C4-2B (cell line): ENCODE measurements at regions not wholly inside any gene's neighbourhood (a gene's known extent, or its start where the extent isn't known, plus 50 kb on each side); places are given as distances from the start of the nearest gene placed in this dataset.

Experiments used
- H3K27ac ChIP-seq: fragments of 450-650 bp; 2 replicates; pipeline ENCODE4 v1.5.1; 2017
- ZFX ChIP-seq: fragments of 450-650 bp; IDR thresholded peaks from 2 replicates; pipeline ENCODE4 v1.6.1; 2017
- TF ChIP-seq, protein P1 (sequence below): fragments of 450-650 bp; conservative IDR thresholded peaks from 2 replicates; pipeline ENCODE4 v1.5.1; 2017; ENCODE audit warnings: mild to moderate bottlenecking

DNA sequence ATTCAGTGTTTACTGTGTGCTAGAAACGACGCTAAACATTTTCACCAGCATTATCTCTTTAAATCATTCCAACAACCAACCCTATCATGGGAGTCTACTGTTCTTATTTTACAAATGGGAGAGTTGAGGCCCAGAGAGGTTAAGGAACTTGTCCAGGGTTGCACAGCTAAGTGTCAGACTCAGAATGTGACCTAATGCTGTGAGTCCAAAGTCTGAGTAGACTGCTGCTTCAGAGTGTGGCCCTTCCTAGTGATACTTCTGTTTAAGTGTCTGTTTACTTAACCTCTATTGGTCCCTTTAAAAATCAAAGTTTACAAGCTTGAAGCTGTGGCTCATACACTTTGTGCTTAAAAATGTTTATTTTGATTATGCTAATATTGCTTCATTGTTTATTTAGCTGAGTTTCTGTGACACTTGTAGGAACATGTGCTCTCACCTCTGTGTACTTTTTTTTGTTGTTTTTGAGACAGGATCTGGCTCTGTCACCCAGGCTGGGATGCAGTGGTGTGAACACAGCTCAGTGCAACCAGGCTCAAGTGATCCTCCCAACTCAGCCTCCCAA is 84.4 kb upstream of the SYPL1 start:
- TF ChIP-seq ZFX = no peak
- TF ChIP-seq, protein P1, sequence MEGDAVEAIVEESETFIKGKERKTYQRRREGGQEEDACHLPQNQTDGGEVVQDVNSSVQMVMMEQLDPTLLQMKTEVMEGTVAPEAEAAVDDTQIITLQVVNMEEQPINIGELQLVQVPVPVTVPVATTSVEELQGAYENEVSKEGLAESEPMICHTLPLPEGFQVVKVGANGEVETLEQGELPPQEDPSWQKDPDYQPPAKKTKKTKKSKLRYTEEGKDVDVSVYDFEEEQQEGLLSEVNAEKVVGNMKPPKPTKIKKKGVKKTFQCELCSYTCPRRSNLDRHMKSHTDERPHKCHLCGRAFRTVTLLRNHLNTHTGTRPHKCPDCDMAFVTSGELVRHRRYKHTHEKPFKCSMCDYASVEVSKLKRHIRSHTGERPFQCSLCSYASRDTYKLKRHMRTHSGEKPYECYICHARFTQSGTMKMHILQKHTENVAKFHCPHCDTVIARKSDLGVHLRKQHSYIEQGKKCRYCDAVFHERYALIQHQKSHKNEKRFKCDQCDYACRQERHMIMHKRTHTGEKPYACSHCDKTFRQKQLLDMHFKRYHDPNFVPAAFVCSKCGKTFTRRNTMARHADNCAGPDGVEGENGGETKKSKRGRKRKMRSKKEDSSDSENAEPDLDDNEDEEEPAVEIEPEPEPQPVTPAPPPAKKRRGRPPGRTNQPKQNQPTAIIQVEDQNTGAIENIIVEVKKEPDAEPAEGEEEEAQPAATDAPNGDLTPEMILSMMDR = no peak
- no peak overlapping the region for H3K27ac ChIP-seq

DNA sequence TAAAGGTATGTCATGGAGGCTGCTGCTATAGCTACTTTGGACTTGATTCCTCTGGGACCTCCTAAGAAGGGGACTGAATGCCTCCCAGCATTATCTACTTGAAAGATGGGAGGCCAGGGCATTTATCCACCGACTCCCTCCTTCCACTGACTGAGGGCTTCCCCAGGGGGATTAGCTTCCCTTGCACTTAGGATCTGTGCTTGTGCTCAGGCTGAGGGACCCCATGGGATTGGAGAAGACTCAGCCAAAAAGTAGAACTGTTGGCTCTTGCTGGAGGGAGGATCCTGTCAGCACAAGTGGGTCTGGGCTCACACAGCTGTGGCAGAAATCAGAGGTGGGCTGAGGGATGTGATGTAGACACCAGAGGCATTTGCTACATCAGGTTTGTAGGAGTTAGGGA is 81.5 kb upstream of the SYPL1 start:
- H3K27ac ChIP-seq = no peak overlapping the region
- TF ChIP-seq ZFX = no peak
- TF ChIP-seq, protein P1 = no peak

GRCh38 chr7:106190589-106191330 is 78.6 kb upstream of the SYPL1 start:
- H3K27ac ChIP-seq = no peak overlapping the region
- TF ChIP-seq, protein P1 = no peak
- no peak for TF ChIP-seq ZFX

- no peak for TF ChIP-seq ZFX
- TF ChIP-seq, protein P1 = no peak
- no peak overlapping the region for H3K27ac ChIP-seq
These were observed 75.7 kb upstream of the SYPL1 start for GRCh38 chr7:106187613-106188350.

DNA sequence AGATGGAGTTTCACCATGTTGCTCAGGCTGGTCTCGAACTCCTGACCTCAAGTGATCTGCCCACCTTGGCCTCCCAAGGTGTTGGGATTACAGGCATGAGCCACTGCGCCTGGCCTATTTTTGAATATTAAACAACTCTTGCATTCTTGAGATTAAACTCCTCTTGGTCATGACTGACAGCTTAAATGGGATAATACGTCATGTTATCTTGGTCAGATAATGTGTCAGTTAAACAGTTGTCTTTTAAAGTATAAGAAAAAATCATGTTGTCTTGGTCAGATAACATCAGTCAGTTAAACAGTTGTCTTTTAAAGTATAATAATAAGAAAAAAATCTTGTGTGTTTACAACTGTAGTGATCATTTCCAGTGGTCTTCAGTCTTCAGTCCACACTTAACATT is 73.6 kb upstream of the SYPL1 start:
- H3K27ac ChIP-seq = no peak overlapping the region
- TF ChIP-seq ZFX = no peak
- TF ChIP-seq, protein P1 = no peak

GRCh38 chr7:106183952-106184351 is 71.8 kb upstream of the SYPL1 start:
- H3K27ac ChIP-seq = no peak overlapping the region
- TF ChIP-seq, protein P1 = no peak
- no peak for TF ChIP-seq ZFX

GRCh38 chr7:106182904-106183303 is 70.8 kb upstream of the SYPL1 start:
- no peak overlapping the region for H3K27ac ChIP-seq
- no peak for TF ChIP-seq ZFX
- TF ChIP-seq, protein P1 = no peak
